ENCODE measurements at regions not wholly inside any gene's neighbourhood (a gene's known extent, or its start where the extent isn't known, plus 50 kb on each side); places are given as distances from the start of the nearest gene placed in this dataset.

DNA sequence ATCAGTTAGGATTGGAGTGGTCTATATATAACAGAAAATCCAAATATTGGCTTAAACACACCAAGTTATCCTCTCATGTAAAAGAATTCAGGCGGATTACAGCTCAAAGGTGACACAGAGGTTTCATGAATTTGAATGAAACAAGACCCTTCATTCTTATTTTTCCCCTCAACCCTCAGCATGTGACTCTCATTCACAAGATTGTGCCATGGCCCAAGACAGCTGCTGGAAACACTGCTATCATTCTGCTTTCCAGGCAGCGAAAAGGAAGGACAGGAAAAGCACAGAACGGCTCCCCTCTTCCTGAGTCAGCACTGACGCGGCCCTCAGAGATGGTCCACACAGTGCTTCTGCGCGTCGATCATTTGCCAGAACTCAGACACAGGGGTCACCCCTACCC lies 891.0 kb upstream of the FRG1 start:
- TF ChIP-seq, protein P1, sequence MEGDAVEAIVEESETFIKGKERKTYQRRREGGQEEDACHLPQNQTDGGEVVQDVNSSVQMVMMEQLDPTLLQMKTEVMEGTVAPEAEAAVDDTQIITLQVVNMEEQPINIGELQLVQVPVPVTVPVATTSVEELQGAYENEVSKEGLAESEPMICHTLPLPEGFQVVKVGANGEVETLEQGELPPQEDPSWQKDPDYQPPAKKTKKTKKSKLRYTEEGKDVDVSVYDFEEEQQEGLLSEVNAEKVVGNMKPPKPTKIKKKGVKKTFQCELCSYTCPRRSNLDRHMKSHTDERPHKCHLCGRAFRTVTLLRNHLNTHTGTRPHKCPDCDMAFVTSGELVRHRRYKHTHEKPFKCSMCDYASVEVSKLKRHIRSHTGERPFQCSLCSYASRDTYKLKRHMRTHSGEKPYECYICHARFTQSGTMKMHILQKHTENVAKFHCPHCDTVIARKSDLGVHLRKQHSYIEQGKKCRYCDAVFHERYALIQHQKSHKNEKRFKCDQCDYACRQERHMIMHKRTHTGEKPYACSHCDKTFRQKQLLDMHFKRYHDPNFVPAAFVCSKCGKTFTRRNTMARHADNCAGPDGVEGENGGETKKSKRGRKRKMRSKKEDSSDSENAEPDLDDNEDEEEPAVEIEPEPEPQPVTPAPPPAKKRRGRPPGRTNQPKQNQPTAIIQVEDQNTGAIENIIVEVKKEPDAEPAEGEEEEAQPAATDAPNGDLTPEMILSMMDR (conservative IDR thresholded peaks at IDR 0.05; ENCODE audit: low read depth, low read length): no peak
- TF ChIP-seq POLR2A (IDR thresholded peaks at IDR 0.05; ENCODE audit: low read depth, low read length): no peak
- TF ChIP-seq RFX5 (IDR thresholded peaks at IDR 0.05; ENCODE audit: low read depth, low read length): no peak
- TF ChIP-seq, protein P2, sequence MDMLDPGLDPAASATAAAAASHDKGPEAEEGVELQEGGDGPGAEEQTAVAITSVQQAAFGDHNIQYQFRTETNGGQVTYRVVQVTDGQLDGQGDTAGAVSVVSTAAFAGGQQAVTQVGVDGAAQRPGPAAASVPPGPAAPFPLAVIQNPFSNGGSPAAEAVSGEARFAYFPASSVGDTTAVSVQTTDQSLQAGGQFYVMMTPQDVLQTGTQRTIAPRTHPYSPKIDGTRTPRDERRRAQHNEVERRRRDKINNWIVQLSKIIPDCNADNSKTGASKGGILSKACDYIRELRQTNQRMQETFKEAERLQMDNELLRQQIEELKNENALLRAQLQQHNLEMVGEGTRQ (IDR thresholded peaks at IDR 0.05; ENCODE audit: low read depth, low read length): no peak
- TF ChIP-seq RAD21 (IDR thresholded peaks at IDR 0.05; ENCODE audit: low read length): no peak
- no peak for TF ChIP-seq MXI1 (IDR thresholded peaks at IDR 0.05; ENCODE audit: borderline replicate concordance, low read depth, low read length)
- TF ChIP-seq RCOR1 (IDR thresholded peaks at IDR 0.05; ENCODE audit: insufficient replicate concordance, low read length): no peak
- TF ChIP-seq NFE2L2 (IDR thresholded peaks at IDR 0.05; ENCODE audit: low read depth, low read length): no peak
- TF ChIP-seq, protein P3, sequence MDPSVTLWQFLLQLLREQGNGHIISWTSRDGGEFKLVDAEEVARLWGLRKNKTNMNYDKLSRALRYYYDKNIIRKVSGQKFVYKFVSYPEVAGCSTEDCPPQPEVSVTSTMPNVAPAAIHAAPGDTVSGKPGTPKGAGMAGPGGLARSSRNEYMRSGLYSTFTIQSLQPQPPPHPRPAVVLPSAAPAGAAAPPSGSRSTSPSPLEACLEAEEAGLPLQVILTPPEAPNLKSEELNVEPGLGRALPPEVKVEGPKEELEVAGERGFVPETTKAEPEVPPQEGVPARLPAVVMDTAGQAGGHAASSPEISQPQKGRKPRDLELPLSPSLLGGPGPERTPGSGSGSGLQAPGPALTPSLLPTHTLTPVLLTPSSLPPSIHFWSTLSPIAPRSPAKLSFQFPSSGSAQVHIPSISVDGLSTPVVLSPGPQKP (IDR thresholded peaks at IDR 0.05; ENCODE audit: borderline replicate concordance, low read depth, low read length): no peak
- TF ChIP-seq BHLHE40 (IDR thresholded peaks at IDR 0.05; ENCODE audit: low read depth, low read length): no peak
- TF ChIP-seq SMC3 (IDR thresholded peaks at IDR 0.05; ENCODE audit: low read depth, low read length): no peak
- no peak for TF ChIP-seq MAZ (IDR thresholded peaks at IDR 0.05; ENCODE audit: borderline replicate concordance, low read depth, low read length)

All from IMR-90 (cell line).